SK-N-SH treated with all-trans-retinoic acid at 6 μM for 48 hours (cell line): ENCODE measurements at regions not wholly inside any gene's neighbourhood (a gene's known extent, or its start where the extent isn't known, plus 50 kb on each side); places are given as distances from the start of the nearest gene placed in this dataset.

Experiments
- ARNTL ChIP-seq: fragments of 450-650 bp; formaldehyde crosslinking; IDR thresholded peaks from 2 replicates; pipeline ENCODE4 v1.5.0; 2020; ENCODE audit warnings: low read depth, mild to moderate bottlenecking, moderate library complexity, borderline replicate concordance
- BACH2 ChIP-seq: fragments of 250-450 bp; sonication (Bioruptor Pico); IDR thresholded peaks from 2 replicates; pipeline ENCODE4 v1.9.0; 2021; ENCODE audit warnings: mild to moderate bottlenecking, borderline replicate concordance
- ISL1 ChIP-seq: fragments of 250-450 bp; sonication (Bioruptor Pico); IDR thresholded peaks from 2 replicates; pipeline ENCODE4 v2.1.2; 2022; ENCODE audit warnings: mild to moderate bottlenecking, moderate library complexity
- RARB ChIP-seq: fragments of 250-450 bp; sonication (Bioruptor Pico); IDR thresholded peaks from 2 replicates; pipeline ENCODE4 v1.8.0; 2021; ENCODE audit warnings: mild to moderate bottlenecking, moderate library complexity
- TSHZ2 ChIP-seq: fragments of 250-450 bp; sonication (Bioruptor Pico); IDR thresholded peaks from 2 replicates; pipeline ENCODE4 v1.5.0; 2020; ENCODE audit warnings: mild to moderate bottlenecking, moderate library complexity
- ZC3H10 ChIP-seq: fragments of 250-450 bp; sonication (Bioruptor Pico); IDR thresholded peaks from 2 replicates; pipeline ENCODE4 v1.5.1; 2021; ENCODE audit warnings: mild to moderate bottlenecking, moderate library complexity
- ZFP3 ChIP-seq: fragments of 250-450 bp; sonication (Bioruptor Pico); IDR thresholded peaks from 2 replicates; pipeline ENCODE4 v1.5.0; 2020; ENCODE audit warnings: mild to moderate bottlenecking, moderate library complexity
- ZNF565 ChIP-seq: fragments of 450-650 bp; formaldehyde crosslinking; conservative IDR thresholded peaks from 2 replicates; pipeline ENCODE4 v1.5.0; 2020; ENCODE audit warnings: low read depth, mild to moderate bottlenecking, moderate library complexity

DNA sequence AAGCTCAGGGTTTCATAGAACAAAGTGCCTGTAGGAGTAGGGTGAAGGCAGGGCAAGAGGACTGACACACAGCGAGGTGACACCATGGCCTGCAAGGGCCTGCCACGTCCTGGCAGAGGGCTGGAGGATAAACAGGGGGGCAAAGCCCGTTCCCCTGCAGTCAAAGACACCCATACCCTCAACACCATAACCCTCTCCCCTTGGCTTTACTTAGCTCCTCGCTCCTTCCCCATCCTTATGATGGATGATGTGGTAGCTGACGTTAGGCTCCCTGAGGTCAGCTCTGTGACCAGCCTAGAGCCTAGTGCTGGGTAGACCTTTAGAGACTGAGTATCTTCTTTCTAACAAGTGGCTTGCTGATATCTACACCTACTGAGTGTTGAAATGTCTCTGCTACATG is 683.3 kb upstream of the HS6ST1 start:
- TF ChIP-seq RARB (no peak), ISL1 (no peak), ZFP3 (no peak), BACH2 (CRISPR knock-in tag) (no peak), TSHZ2 (CRISPR knock-in tag) (no peak), ZNF565 (CRISPR knock-in tag) (no peak), ZC3H10 (CRISPR knock-in tag) (no peak), ARNTL (CRISPR knock-in tag) (no peak)
